Nephron progenitor cell (in vitro differentiated cells): ENCODE measurements at regions not wholly inside any gene's neighbourhood (a gene's known extent, or its start where the extent isn't known, plus 50 kb on each side); places are given as distances from the start of the nearest gene placed in this dataset.
A peak's percentile ranks its signal among the peaks of the same experiment; 100 is the strongest.

Experiments
- DNase-seq: peaks from one replicate; pipeline ENCODE4 v3.0.0; 2021
- H3K27ac Mint-ChIP-seq: 2 replicates; pipeline ENCODE4 v1.8.0; 2021; ENCODE audit warnings: mild to moderate bottlenecking, moderate library complexity, mixed read lengths
- H3K27me3 Mint-ChIP-seq: 2 replicates; pipeline ENCODE4 v1.8.0; 2021; ENCODE audit warnings: mild to moderate bottlenecking, low read depth, mixed read lengths; ENCODE audit not compliant: poor library complexity
- H3K36me3 Mint-ChIP-seq: 2 replicates; pipeline ENCODE4 v1.8.0; 2021; ENCODE audit warnings: low read depth, mixed read lengths
- H3K4me1 Mint-ChIP-seq: 2 replicates; pipeline ENCODE4 v1.8.0; 2021; ENCODE audit warnings: mixed read lengths
- H3K4me3 Mint-ChIP-seq: 2 replicates; pipeline ENCODE4 v1.8.0; 2021; ENCODE audit warnings: mild to moderate bottlenecking, moderate library complexity, mixed read lengths
- H3K9me3 Mint-ChIP-seq: 2 replicates; pipeline ENCODE4 v1.8.0; 2021; ENCODE audit warnings: mild to moderate bottlenecking, moderate library complexity, mixed read lengths
- CTCF ChIP-seq: fragments of 200-600 bp; sonication (generic); IDR thresholded peaks from 2 replicates; pipeline ENCODE4 v1.5.0; 2021; ENCODE audit warnings: antibody characterized with exemption

GRCh38 chr13:57409656-57410055, 221.9 kb upstream of the PCDH17 start:
- H3K4me3 Mint-ChIP-seq, result no peak overlapping the region
- H3K27me3 Mint-ChIP-seq, result peaks cover 3% of the 10 kb centered on the region
- no peaks in the 10 kb centered on the region for H3K36me3 Mint-ChIP-seq
- no peak for TF ChIP-seq CTCF
- peak; percentile 18 for DNase-seq
- H3K9me3 Mint-ChIP-seq, result no peaks in the 10 kb centered on the region
- H3K27ac Mint-ChIP-seq, result peak overlapping the region; percentile 85
- H3K4me1 Mint-ChIP-seq, result peaks cover 23% of the 10 kb centered on the region

GRCh38 chr13:57418067-57418677, 213.4 kb upstream of the PCDH17 start:
- no peaks in the 10 kb centered on the region for H3K4me1 Mint-ChIP-seq
- TF ChIP-seq CTCF, result no peak
- DNase-seq, result no peak
- H3K36me3 Mint-ChIP-seq, result no peaks in the 10 kb centered on the region
- H3K27ac Mint-ChIP-seq, result no peak overlapping the region
- H3K27me3 Mint-ChIP-seq, result no peaks in the 10 kb centered on the region
- H3K9me3 Mint-ChIP-seq, result no peaks in the 10 kb centered on the region
- no peak overlapping the region for H3K4me3 Mint-ChIP-seq

- no peak overlapping the region for H3K27ac Mint-ChIP-seq
- peaks cover 8% of the 10 kb centered on the region for H3K9me3 Mint-ChIP-seq
- DNase-seq, result no peak
- no peaks in the 10 kb centered on the region for H3K27me3 Mint-ChIP-seq
- H3K4me1 Mint-ChIP-seq, result no peaks in the 10 kb centered on the region
- H3K4me3 Mint-ChIP-seq, result no peak overlapping the region
- TF ChIP-seq CTCF, result no peak
- H3K36me3 Mint-ChIP-seq, result no peaks in the 10 kb centered on the region
Measured at GRCh38 chr13:57424379-57424778, 207.2 kb upstream of the PCDH17 start.

GRCh38 chr13:57425531-57425930, 206.0 kb upstream of the PCDH17 start:
- DNase-seq, result no peak
- H3K36me3 Mint-ChIP-seq, result no peaks in the 10 kb centered on the region
- no peaks in the 10 kb centered on the region for H3K4me1 Mint-ChIP-seq
- H3K9me3 Mint-ChIP-seq, result peaks cover 17% of the 10 kb centered on the region
- no peaks in the 10 kb centered on the region for H3K27me3 Mint-ChIP-seq
- no peak for TF ChIP-seq CTCF
- H3K4me3 Mint-ChIP-seq, result no peak overlapping the region
- no peak overlapping the region for H3K27ac Mint-ChIP-seq

GRCh38 chr13:57437587-57437986, 194.0 kb upstream of the PCDH17 start:
- TF ChIP-seq CTCF, result no peak
- Mint-ChIP-seq H3K4me3 (no peak overlapping the region), H3K27ac (no peak overlapping the region), H3K4me1 (no peaks in the 10 kb centered on the region), H3K36me3 (no peaks in the 10 kb centered on the region), H3K9me3 (no peaks in the 10 kb centered on the region), H3K27me3 (no peaks in the 10 kb centered on the region)
- no peak for DNase-seq

GRCh38 chr13:57438072-57438471, 193.5 kb upstream of the PCDH17 start:
- H3K9me3 Mint-ChIP-seq, result no peaks in the 10 kb centered on the region
- H3K4me3 Mint-ChIP-seq, result no peak overlapping the region
- H3K36me3 Mint-ChIP-seq, result no peaks in the 10 kb centered on the region
- peak overlapping the region; percentile 92 for H3K27ac Mint-ChIP-seq
- no peaks in the 10 kb centered on the region for H3K27me3 Mint-ChIP-seq
- no peaks in the 10 kb centered on the region for H3K4me1 Mint-ChIP-seq
- no peak for DNase-seq
- TF ChIP-seq CTCF, result no peak
